GM23248 (cell line): ENCODE measurements at regions not wholly inside any gene's neighbourhood (a gene's known extent, or its start where the extent isn't known, plus 50 kb on each side); places are given as distances from the start of the nearest gene placed in this dataset.

Source experiments
- EZH2 ChIP-seq: fragments of 200-600 bp; sonication (generic); IDR thresholded peaks from 2 replicates; pipeline ENCODE4 v1.6.1; 2018; ENCODE audit warnings: antibody characterized with exemption, mild to moderate bottlenecking; ENCODE audit not compliant: insufficient read depth, poor library complexity, severe bottlenecking
- EZH2phosphoT487 ChIP-seq: fragments of 200-600 bp; sonication (generic); IDR thresholded peaks from 2 replicates; pipeline ENCODE4 v1.6.1; 2018; ENCODE audit warnings: antibody characterized with exemption, moderate library complexity, mild to moderate bottlenecking, low read depth; ENCODE audit not compliant: insufficient read depth

GRCh38 chr4:89469516-89469915, 161.9 kb upstream of the GPRIN3 start:
- TF ChIP-seq EZH2 (no peak), EZH2phosphoT487 (no peak)
